ENCODE measurements at regions not wholly inside any gene's neighbourhood (a gene's known extent, or its start where the extent isn't known, plus 50 kb on each side); places are given as distances from the start of the nearest gene placed in this dataset.

DNA sequence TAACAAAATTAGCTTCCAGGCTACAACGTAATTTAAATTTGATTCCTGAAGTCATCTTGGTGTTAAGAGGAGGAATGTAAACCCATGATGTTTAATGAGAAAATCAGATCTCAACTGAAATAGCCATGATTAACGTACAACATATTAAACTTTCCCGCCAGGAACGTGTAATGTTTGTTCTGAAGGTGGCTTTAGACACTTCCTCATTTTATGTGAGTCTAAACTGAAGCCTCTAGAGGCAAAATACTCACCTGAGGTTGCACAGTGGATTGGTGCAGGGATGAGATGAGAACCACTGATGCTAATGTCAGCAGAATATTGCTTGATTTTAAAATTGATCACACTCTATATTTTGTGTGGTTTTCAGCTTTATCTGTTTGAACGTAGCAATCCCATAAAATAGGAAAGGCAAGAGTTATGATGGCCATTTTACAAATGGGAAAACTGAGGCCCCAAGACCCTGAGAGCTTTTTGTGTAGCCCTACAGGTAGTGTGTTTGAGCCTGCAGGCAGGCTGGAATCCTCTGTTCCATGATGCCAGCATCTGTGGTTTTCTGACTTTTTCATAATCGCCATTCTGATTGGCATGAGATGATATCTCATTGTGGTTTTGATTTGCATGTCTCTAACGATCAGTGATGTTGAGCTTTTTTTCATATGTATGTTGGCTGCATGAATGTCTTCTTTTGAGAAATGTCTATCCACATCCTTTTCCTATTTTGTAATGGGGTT, 243.7 kb upstream of the BMPER start:
- FAIRE-seq = no peak
- no peaks in the 10 kb centered on the region for H3K79me2 ChIP-seq (ENCODE audit: insufficient read depth, low read length)
- no peak overlapping the region for H3K27ac ChIP-seq (ENCODE audit: extremely low read length, insufficient read depth, low read length)
- H3K36me3 ChIP-seq (replicated peaks in 1 of 2; ENCODE audit: control insufficient read depth in 1 of 2, insufficient read depth in 2 of 2, low read length in 2 of 2) = no peaks in the 10 kb centered on the region
- 1% methylated on average over 7 of the region's 7 CpGs for WGBS (ENCODE audit: low lambda C conversion rate)
- intact Hi-C loops (cut with micrococcal nuclease; ENCODE audit: unreplicated experiment) (no loop called here), in situ Hi-C loops (cut with HindIII; ENCODE audit: extremely low pct_ligation_motif_present, low pct_unique_long_range_greater_than_20kb) (no loop called here)
- H3K4me1 ChIP-seq (ENCODE audit: insufficient read depth, low read length) = no peaks in the 10 kb centered on the region
- ATAC-seq = no peak
- no peaks in the 10 kb centered on the region for H3K9me3 ChIP-seq (ENCODE audit: low read length)
- no peak for TF ChIP-seq CC2D1A (CRISPR knock-in tag; IDR thresholded peaks at IDR 0.05)
- no peak for TF ChIP-seq XRCC5 (optimal IDR thresholded peaks at IDR 0.05; ENCODE audit: low read length)
- TF ChIP-seq, protein P1, sequence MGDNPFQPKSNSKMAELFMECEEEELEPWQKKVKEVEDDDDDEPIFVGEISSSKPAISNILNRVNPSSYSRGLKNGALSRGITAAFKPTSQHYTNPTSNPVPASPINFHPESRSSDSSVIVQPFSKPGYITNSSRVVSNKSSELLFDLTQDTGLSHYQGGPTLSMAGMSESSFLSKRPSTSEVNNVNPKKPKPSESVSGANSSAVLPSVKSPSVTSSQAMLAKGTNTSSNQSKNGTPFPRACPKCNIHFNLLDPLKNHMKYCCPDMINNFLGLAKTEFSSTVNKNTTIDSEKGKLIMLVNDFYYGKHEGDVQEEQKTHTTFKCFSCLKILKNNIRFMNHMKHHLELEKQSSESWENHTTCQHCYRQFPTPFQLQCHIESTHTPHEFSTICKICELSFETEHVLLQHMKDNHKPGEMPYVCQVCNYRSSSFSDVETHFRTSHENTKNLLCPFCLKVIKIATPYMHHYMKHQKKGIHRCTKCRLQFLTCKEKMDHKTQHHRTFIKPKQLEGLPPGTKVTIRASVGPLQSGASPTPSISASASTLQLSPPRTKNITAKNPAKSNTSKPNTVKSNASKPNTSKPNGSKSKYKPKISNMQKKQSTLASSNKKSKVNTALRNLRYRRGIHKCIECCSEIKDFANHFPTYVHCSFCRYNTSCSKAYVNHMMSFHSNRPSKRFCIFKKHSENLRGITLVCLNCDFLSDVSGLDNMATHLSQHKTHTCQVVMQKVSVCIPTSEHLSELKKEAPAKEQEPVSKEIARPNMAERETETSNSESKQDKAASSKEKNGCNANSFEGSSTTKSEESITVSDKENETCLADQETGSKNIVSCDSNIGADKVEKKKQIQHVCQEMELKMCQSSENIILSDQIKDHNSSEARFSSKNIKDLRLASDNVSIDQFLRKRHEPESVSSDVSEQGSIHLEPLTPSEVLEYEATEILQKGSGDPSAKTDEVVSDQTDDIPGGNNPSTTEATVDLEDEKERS (CRISPR knock-in tag; IDR thresholded peaks at IDR 0.05) = no peak
- no peak for TF ChIP-seq KDM5B (CRISPR knock-in tag; IDR thresholded peaks at IDR 0.05; ENCODE audit: borderline replicate concordance)
- TF ChIP-seq ZNF431 (CRISPR knock-in tag; IDR thresholded peaks at IDR 0.05; ENCODE audit: borderline replicate concordance, low read depth) = no peak
- CTCF ChIA-PET (ENCODE audit: low intra/inter-chr PET ratio, low total read pairs) = no interaction called here
- POLR2A ChIA-PET = no interaction called here
- H3K9ac ChIP-seq (ENCODE audit: insufficient read depth, low read depth, low read length) = no peak overlapping the region
- no TSS peak for BruUV-seq (replicated peaks)
- H2AFZ ChIP-seq (ENCODE audit: low read length) = no peak overlapping the region
- no peaks in the 10 kb centered on the region for H4K20me1 ChIP-seq (ENCODE audit: insufficient read depth, low read length)
- no peak overlapping the region for H3K4me3 ChIP-seq (replicated peaks in 1 of 3; ENCODE audit: insufficient read depth in 1 of 3, low read depth in 2 of 3, low read length in 3 of 3)
- no peak for DNase-seq (ENCODE audit: low spot score)
- H3K4me2 ChIP-seq (ENCODE audit: low read depth, low read length) = no peak overlapping the region
- H3K27me3 ChIP-seq (ENCODE audit: control insufficient read depth in 1 of 2, insufficient read depth in 2 of 2, low read length in 2 of 2) = peaks cover 0 to 4% of the 10 kb centered on the region in 2 experiments; a peak in 1 of 5 replicates

Data from HepG2 (cell line).